Neuronal stem cell (in vitro differentiated cells): ENCODE measurements at regions not wholly inside any gene's neighbourhood (a gene's known extent, or its start where the extent isn't known, plus 50 kb on each side); places are given as distances from the start of the nearest gene placed in this dataset.

ENCODE experiments used
- DNase-seq: peaks from one replicate; pipeline ENCODE4 v3.0.0-alpha.2; 2013; ENCODE audit warnings: low spot score
- H2AFZ ChIP-seq: one replicate; pipeline ENCODE4 v1.6.1; 2013; ENCODE audit warnings: mild to moderate bottlenecking, low read length, inconsistent platforms
- H2AK5ac ChIP-seq: 2 replicates; pipeline ENCODE4 v1.6.1; 2013; ENCODE audit warnings: low read depth, mild to moderate bottlenecking, inconsistent platforms, low read length, moderate library complexity, mixed read lengths
- H2BK120ac ChIP-seq: 2 replicates; pipeline ENCODE4 v1.6.1; 2013; ENCODE audit warnings: low read depth, mild to moderate bottlenecking, inconsistent platforms, low read length, moderate library complexity, mixed read lengths
- H2BK12ac ChIP-seq: one replicate; pipeline ENCODE4 v1.6.1; 2013; ENCODE audit warnings: low read length, inconsistent platforms
- H2BK15ac ChIP-seq: 2 replicates; pipeline ENCODE4 v1.6.1; 2013; ENCODE audit warnings: mild to moderate bottlenecking, low read length, inconsistent platforms, mixed read lengths
- H2BK5ac ChIP-seq: one replicate; pipeline ENCODE4 v1.6.1; 2013; ENCODE audit warnings: inconsistent platforms, mild to moderate bottlenecking, low read length, moderate library complexity
- H3K14ac ChIP-seq: one replicate; pipeline ENCODE4 v1.6.1; 2013; ENCODE audit warnings: low read length, inconsistent platforms
- H3K18ac ChIP-seq: 2 replicates; pipeline ENCODE4 v1.6.1; 2013; ENCODE audit warnings: low read length, inconsistent platforms
- H3K23ac ChIP-seq: 2 replicates; pipeline ENCODE4 v1.6.1; 2013; ENCODE audit warnings: low read depth, mild to moderate bottlenecking, mixed read lengths, low read length, inconsistent platforms; ENCODE audit not compliant: poor library complexity
- H3K27ac ChIP-seq: replicated peaks from 3 replicates; pipeline ENCODE4 v1.5.1; 2013; ENCODE audit warnings: low read length, inconsistent platforms
- H3K27me3 ChIP-seq, 3 experiments: 2 replicates each; pipeline ENCODE4 v1.6.1; 2013; ENCODE audit warnings: low read length in 3 of 3, mild to moderate bottlenecking in 2 of 3, inconsistent platforms in 1 of 3, low read depth in 1 of 3, mixed read lengths in 1 of 3, moderate library complexity in 1 of 3; ENCODE audit not compliant: control insufficient read depth in 3 of 3, insufficient read depth in 3 of 3
- H3K36me3 ChIP-seq, 2 donors: replicated peaks in 1 of 2; 2 replicates each; pipeline ENCODE4 v1.6.1; 2013; ENCODE audit warnings: low read length in 2 of 2; ENCODE audit not compliant: control insufficient read depth in 2 of 2, insufficient read depth in 2 of 2
- H3K4ac ChIP-seq: 2 replicates; pipeline ENCODE4 v1.6.1; 2013; ENCODE audit warnings: inconsistent platforms, mild to moderate bottlenecking, low read length, moderate library complexity
- H3K4me1 ChIP-seq, 2 donors: 1 replicate in 1 of 2; 2 replicates in 1 of 2; pipeline ENCODE4 v1.6.1; 2013; ENCODE audit warnings: low read length in 2 of 2, low read depth in 1 of 2; ENCODE audit not compliant: control insufficient read depth in 2 of 2, insufficient read depth in 1 of 2
- H3K4me2 ChIP-seq: one replicate; pipeline ENCODE4 v1.6.1; 2013; ENCODE audit warnings: mild to moderate bottlenecking, low read length, inconsistent platforms; ENCODE audit not compliant: insufficient read depth, poor library complexity, severe bottlenecking
- H3K4me3 ChIP-seq, 2 donors: 2 replicates each; pipeline ENCODE4 v1.5.1; 2013; ENCODE audit warnings: low read length in 2 of 2, mild to moderate bottlenecking in 2 of 2, inconsistent platforms in 1 of 2, moderate library complexity in 1 of 2
- H3K79me1 ChIP-seq: one replicate; pipeline ENCODE4 v1.6.1; 2013; ENCODE audit warnings: low read depth, mild to moderate bottlenecking, inconsistent platforms, low read length, moderate library complexity
- H3K9ac ChIP-seq: one replicate; pipeline ENCODE4 v1.6.1; 2013; ENCODE audit warnings: mild to moderate bottlenecking, low read depth, low read length, inconsistent platforms; ENCODE audit not compliant: poor library complexity
- H3K9me3 ChIP-seq, 2 donors: replicated peaks in 1 of 2; 2 replicates each; pipeline versions ENCODE3 to v1.6.1; 2013; ENCODE audit warnings: low read length in 2 of 2, mild to moderate bottlenecking in 2 of 2, inconsistent platforms in 1 of 2, low read depth in 1 of 2, mixed read lengths in 1 of 2, moderate library complexity in 1 of 2; ENCODE audit not compliant: control insufficient read depth in 2 of 2, insufficient read depth in 1 of 2
- H4K8ac ChIP-seq: one replicate; pipeline ENCODE4 v1.6.1; 2013; ENCODE audit warnings: low read depth, mild to moderate bottlenecking, inconsistent platforms, low read length, moderate library complexity
- H4K91ac ChIP-seq: one replicate; pipeline ENCODE4 v1.6.1; 2013; ENCODE audit warnings: low read length, low read depth, mild to moderate bottlenecking, inconsistent platforms; ENCODE audit not compliant: poor library complexity
- WGBS, 2 donors: extraction: QIAGEN DNeasy Blood & Tissue Kit; methylation state at CpG; one replicate each; pipeline ENCODE4 v1.1.7; 2013; ENCODE audit warnings: missing lambda C conversion rate in 2 of 2, mixed read lengths in 1 of 2; ENCODE audit not compliant: insufficient read length in 2 of 2, insufficient replicate concordance in 1 of 2; ENCODE audit errors: extremely low coverage in 2 of 2; 5-methylcytosine and 5-hydroxymethylcytosine counted together

GRCh38 chr3:17801131-17801530 is 58.7 kb upstream of the TBC1D5 start:
- Histone ChIP-seq H2BK15ac (no peak overlapping the region), H3K27ac (no peak overlapping the region), H3K36me3 (no peaks in the 10 kb centered on the region), H4K91ac (no peak overlapping the region), H2BK5ac (no peak overlapping the region), H3K14ac (no peak overlapping the region), H3K4me1 (peaks cover 0 to 5% of the 10 kb centered on the region in 2 donors), H3K4me3 (no peak overlapping the region), H3K9ac (no peak overlapping the region), H3K4ac (no peak overlapping the region), H2BK12ac (no peak overlapping the region), H2AK5ac (no peak overlapping the region), H2AFZ (no peak overlapping the region), H3K4me2 (no peak overlapping the region), H3K9me3 (no peaks in the 10 kb centered on the region), H3K27me3 (no peaks in the 10 kb centered on the region), H3K18ac (no peak overlapping the region), H3K23ac (no peak overlapping the region), H4K8ac (no peak overlapping the region), H3K79me1 (no peaks in the 10 kb centered on the region), H2BK120ac (no peak overlapping the region)
- WGBS, 2 donors, result no CpG with 5 or more reads among the region's 1 CpG
- no peak for DNase-seq

- no peak overlapping the region for H2BK120ac ChIP-seq
- no peaks in the 10 kb centered on the region for H3K36me3 ChIP-seq
- no peaks in the 10 kb centered on the region for H3K27me3 ChIP-seq
- H2BK15ac ChIP-seq, result no peak overlapping the region
- H3K4me1 ChIP-seq, result peaks cover 0 to 5% of the 10 kb centered on the region in 2 donors
- H3K14ac ChIP-seq, result no peak overlapping the region
- H4K8ac ChIP-seq, result no peak overlapping the region
- no CpG with 5 or more reads among the region's 2 CpGs for WGBS, 2 donors
- no peak for DNase-seq
- no peak overlapping the region for H2AFZ ChIP-seq
- H2BK12ac ChIP-seq, result no peak overlapping the region
- H3K18ac ChIP-seq, result no peak overlapping the region
- H2BK5ac ChIP-seq, result no peak overlapping the region
- no peak overlapping the region for H2AK5ac ChIP-seq
- no peak overlapping the region for H3K4me2 ChIP-seq
- no peak overlapping the region for H3K4me3 ChIP-seq
- H3K4ac ChIP-seq, result no peak overlapping the region
- H3K27ac ChIP-seq, result no peak overlapping the region
- H3K23ac ChIP-seq, result no peak overlapping the region
- H4K91ac ChIP-seq, result no peak overlapping the region
- no peaks in the 10 kb centered on the region for H3K9me3 ChIP-seq
- no peaks in the 10 kb centered on the region for H3K79me1 ChIP-seq
- H3K9ac ChIP-seq, result no peak overlapping the region
Measured at GRCh38 chr3:17800232-17800631, 57.8 kb upstream of the TBC1D5 start.

- Histone ChIP-seq H3K23ac (no peak overlapping the region), H3K4ac (no peak overlapping the region), H3K9me3 (no peaks in the 10 kb centered on the region), H2BK5ac (no peak overlapping the region), H3K4me2 (no peak overlapping the region), H3K27ac (no peak overlapping the region), H2BK120ac (no peak overlapping the region), H3K36me3 (no peaks in the 10 kb centered on the region), H2AK5ac (no peak overlapping the region), H3K9ac (no peak overlapping the region), H3K18ac (no peak overlapping the region), H2AFZ (no peak overlapping the region), H3K4me1 (peaks cover 0 to 5% of the 10 kb centered on the region in 2 donors), H4K8ac (no peak overlapping the region), H3K4me3 (no peak overlapping the region), H2BK12ac (no peak overlapping the region), H2BK15ac (no peak overlapping the region), H4K91ac (no peak overlapping the region), H3K27me3 (no peaks in the 10 kb centered on the region), H3K79me1 (no peaks in the 10 kb centered on the region), H3K14ac (no peak overlapping the region)
- no CpG with 5 or more reads among the region's 5 CpGs for WGBS, 2 donors
- no peak for DNase-seq
Measured at GRCh38 chr3:17799312-17799711, 56.9 kb upstream of the TBC1D5 start.

GRCh38 chr3:17798000-17798399 is 55.6 kb upstream of the TBC1D5 start:
- Histone ChIP-seq H3K36me3 (no peaks in the 10 kb centered on the region), H3K4me3 (no peak overlapping the region), H3K4me2 (no peak overlapping the region), H2BK5ac (no peak overlapping the region), H3K27ac (no peak overlapping the region), H3K4me1 (peaks cover 0 to 3% of the 10 kb centered on the region in 2 donors), H2BK120ac (no peak overlapping the region), H2AK5ac (no peak overlapping the region), H3K9me3 (no peaks in the 10 kb centered on the region), H4K8ac (no peak overlapping the region), H2BK15ac (no peak overlapping the region), H3K9ac (no peak overlapping the region), H3K23ac (no peak overlapping the region), H3K4ac (no peak overlapping the region), H3K27me3 (no peaks in the 10 kb centered on the region), H3K14ac (no peak overlapping the region), H3K18ac (no peak overlapping the region), H3K79me1 (no peaks in the 10 kb centered on the region), H2AFZ (no peak overlapping the region), H2BK12ac (no peak overlapping the region), H4K91ac (no peak overlapping the region)
- DNase-seq, result no peak
